ENCODE measurements at regions not wholly inside any gene's neighbourhood (a gene's known extent, or its start where the extent isn't known, plus 50 kb on each side); places are given as distances from the start of the nearest gene placed in this dataset.

DNA sequence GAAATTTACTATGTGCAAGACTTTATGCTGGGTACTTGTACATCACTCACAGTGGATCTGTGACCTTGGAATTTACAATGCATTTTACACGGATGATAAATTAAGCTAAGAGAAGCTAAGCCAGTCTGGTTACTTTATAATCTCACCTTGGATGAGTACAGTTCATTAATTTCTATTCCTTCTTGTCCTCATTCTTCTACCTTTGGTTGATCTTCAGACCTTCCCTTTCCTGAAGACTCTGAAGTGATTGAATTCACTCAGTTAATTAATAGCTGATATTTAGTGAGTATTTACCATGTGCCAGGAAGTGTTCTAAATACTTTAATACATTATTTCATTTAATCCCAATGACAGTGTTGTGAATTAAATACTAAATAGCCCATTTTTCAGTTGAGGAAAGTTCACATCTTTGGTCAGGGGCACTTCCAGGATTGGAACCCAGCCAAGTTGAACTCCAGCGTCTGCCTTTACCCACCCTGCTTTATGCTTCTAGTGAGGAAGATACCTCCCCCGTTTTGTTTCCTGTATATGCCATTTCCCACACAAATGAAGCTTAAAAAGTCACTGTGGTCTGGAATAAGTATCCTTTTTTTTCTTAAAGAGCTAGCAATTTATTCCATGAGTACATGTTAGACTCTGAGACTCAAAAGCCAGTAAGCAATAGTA, 146.6 kb downstream of the TLR5 start:
- DNase-seq (ENCODE audit: low spot score), result no peak

GRCh38 chr1:223000632-223001031, 142.4 kb downstream of the TLR5 start:
- DNase-seq (ENCODE audit: low spot score), result no peak

DNA sequence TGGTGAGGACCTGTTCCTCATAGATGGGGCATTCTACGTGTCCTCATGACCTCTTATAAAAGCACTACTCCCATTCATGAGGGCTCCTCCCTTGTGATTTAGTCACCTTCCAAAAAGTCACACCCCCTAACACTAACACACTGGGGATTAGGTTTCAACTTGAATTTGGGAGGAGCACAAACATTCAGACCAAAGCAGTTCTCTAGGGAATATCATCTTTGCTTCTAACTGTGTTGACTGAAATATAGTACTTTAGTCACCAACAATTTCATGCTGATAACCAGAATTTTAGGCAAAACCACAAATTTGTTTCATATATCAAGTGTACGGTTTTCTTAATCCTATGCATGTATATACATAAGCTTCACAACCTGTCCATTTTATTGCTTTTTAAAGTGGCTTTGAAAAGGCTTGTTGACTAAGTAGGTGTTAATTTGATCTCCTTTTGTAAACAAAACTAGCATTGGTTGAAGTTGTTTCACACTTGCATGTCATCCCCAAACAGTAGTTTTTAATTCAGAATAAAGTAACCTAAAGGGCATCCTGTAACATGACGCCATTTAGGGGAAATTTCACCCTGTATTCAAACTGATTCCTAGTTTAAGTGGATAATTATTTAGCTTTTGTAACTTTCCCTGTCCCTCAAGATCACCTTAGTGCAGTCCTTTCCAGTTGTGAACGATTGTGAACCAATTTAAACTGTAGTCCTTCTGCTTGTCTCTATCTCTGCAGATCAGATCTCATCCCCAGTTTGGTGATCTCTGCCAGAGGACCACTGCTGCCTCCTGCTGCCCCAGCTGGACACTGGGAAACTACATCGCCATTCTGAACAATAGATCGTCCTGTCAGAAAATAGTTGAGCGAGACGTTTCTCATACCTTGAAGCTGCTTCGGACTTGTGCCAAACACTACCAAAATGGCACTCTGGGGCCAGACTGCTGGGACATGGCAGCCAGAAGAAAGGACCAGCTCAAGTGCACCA, 141.1 kb downstream of the TLR5 start:
- no peak for DNase-seq (ENCODE audit: low spot score)

GRCh38 chr1:223003549-223003948, 139.5 kb downstream of the TLR5 start:
- no peak for DNase-seq (ENCODE audit: low spot score)

- DNase-seq (ENCODE audit: low spot score), result no peak
These were observed 136.7 kb downstream of the TLR5 start for GRCh38 chr1:223006371-223006770.

GRCh38 chr1:223006917-223007648, 136.0 kb downstream of the TLR5 start:
- DNase-seq (ENCODE audit: low spot score), result no peak

- no peak for DNase-seq (ENCODE audit: low spot score)
These were observed 135.1 kb downstream of the TLR5 start for GRCh38 chr1:223007935-223008334.

DNA sequence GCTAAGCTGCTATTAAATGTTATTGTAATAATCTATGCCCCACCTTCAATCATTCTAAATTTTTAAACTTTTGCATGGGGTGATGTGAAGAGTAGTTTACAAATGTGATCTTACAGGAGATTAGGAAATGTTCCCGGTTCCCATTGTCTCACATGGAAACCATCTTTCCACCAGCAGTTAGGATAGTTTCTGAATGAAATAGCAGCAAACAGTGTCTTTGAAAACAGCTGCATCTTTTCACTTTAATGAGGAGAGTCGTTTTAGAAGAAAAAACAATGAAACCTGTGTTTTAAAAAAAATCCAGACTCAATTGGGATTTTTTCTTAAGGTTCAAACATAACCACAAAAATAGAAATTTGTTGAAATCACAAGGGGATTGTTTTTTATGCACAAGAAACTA, 134.2 kb downstream of the TLR5 start:
- no peak for DNase-seq (ENCODE audit: low spot score)

GRCh38 chr1:223009406-223009805, 133.6 kb downstream of the TLR5 start:
- DNase-seq (ENCODE audit: low spot score), result no peak

DNA sequence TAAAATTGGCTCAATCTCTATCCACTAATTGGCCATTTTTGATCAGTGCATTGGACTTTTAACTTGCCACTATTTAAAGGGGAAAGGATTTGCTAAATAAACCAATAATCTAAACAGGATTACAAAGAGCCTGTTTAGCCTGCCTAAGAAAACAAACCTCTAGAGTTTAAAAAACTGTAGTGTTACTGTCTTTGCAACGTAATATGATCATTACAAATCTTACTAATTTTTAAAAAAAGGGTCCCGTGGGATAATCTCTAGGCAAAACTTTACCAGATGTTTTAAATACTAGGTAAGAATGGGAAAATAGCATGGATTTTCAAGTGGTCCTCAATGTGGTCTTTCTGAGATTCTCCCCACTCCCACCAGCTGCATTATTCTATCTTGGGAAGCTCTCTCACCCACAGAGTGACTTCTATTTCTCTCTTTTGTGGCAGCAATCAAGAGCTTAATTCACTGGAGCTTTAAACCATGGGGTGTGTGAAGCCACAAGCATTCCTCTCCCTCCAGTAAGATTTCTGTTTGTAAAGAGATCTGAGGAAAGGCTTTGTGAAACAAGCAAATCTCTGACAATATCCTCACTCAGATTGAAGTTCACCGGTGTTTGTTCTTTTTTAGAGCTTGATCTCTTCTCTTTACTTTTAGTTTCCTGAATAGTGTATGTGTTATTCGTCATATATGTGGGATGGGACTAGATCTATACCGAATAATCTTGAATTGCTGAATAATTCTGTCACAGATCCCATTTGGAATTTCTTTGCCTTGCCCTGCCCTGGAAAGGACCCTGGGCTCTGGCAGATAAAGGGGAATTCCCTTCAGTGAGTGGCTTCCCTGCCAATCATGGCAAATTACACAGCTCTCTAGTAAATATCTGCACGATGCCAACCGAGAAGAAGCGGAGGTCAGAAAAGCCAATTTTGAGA, 132.2 kb downstream of the TLR5 start:
- DNase-seq (ENCODE audit: low spot score), result no peak

DNA sequence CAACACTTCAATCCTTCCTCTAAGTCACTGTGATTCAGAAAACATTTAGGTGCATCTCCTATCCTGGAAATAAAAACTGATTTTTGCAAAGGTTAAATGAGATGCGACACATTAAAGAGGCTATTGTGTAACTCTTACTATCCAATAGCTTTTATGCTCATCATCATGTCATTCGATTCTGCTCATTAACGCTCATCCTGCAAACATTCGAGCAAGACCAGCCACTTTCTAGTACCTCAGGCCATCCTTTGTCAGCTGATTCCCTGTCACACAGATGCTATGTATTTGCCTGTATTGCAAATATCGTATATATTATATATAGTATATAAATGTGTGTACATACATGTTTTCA, 131.6 kb downstream of the TLR5 start:
- no peak for DNase-seq (ENCODE audit: low spot score)

DNA sequence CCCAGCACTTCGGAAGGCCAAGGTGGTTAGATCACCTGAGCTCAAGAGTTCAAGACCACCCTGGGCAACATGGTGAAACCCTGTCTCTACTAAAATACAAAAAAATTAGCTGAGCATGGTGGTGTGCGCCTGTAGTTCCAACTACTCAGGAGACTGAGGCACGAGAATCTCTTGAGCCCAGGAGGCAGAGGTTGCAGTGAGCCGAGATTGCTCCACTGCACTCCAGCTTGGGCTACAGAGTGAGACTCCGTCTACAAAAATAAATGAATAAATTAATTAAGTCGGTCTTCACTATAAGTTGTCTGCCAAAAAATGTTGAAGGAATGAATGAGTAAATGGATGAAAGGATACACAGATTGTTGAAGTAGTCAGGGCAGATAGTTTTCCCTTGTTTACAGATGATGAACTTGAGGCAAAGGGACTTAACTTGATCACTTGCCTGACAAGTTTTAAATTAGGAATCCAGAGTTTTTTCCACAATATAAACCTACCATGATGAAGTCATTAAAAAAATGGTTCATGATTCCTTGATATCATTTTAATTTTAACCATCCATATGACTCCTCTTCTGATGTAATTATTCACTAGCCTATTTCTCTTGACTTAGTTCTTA, 130.8 kb downstream of the TLR5 start:
- DNase-seq (ENCODE audit: low spot score), result no peak

DNA sequence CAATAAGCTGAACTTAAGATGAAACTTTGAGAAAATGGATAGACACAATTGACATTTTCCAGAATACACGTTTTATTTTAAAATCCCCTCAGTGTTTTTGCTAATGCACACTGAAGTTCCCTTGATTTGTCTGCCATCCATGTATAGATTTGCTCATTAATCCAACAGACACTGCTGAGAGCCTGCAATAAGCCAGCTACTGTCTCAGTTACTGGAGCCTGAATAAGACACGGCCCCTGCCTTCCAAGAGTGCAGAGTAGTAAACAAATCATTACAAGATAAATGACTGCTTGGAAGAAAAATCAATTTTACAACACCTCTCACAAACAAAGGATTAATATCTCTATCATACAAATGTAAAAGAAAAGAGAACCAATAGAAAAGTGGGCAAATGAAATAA, 130.1 kb downstream of the TLR5 start:
- no peak for DNase-seq (ENCODE audit: low spot score)

GRCh38 chr1:223014142-223014873, 128.7 kb downstream of the TLR5 start:
- no peak for DNase-seq (ENCODE audit: low spot score)

DNA sequence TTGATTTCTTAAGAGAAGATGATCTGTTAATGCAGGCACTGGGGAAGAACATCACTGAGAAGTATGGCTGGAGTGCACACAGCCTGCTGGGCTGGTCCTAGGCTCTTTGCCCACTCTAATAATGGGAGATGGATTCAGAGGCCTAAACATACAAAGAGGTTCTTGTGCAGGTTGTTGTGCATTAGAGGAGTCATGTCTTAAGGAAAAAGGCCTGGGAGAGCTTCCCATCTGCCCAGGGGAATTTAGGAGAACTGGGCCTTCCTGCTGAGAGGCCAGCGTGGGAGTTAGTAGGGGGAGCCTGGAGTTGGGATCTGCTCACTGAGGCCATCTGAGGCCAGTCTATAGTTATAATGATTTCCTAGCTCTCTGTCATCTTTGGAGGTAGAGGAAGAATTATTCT, 126.7 kb downstream of the TLR5 start:
- no peak for DNase-seq (ENCODE audit: low spot score)

DNA sequence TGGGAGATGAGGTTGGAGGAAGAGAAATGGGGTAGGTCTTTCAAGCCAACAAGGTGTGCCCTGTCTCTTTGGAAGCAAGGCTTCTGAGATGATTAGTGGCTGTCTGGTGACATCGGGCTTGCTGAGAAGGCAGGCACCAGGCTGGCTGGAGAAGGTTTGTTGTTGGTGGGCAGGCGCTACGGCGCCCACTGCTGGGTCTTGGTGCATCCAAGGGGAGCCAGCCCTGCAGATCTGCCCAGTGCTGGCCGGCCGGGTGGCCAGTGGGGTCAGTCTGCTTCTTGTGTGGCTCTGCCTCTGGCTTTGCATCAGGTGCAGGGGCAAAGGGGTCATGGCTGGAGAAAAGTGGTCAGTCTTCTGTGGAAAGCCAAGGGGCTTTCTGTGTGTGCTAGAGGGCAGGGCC, 126.2 kb downstream of the TLR5 start:
- no peak for DNase-seq (ENCODE audit: low spot score)

GRCh38 chr1:223017291-223017690, 125.8 kb downstream of the TLR5 start:
- no peak for DNase-seq (ENCODE audit: low spot score)

- no peak for DNase-seq (ENCODE audit: low spot score)
These were observed 124.5 kb downstream of the TLR5 start for GRCh38 chr1:223018534-223018933.

DNA sequence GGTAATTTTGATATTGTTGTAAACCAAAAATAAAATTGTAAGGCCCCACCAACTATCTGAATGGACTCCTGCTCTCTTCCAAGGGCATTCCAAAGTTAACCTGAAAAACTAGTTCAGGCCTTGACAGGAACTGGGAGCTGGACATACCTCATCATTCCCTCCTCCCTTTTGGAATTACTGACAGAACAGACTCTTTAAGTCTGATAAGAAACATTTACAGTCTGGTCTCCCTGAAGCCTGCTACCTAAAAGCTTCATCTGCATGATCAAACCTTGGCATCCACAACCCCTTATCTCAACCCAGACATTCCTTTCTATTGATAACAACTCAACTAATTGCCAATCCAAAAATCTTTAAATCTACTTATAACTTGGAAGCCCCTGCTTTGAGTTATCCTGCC, 123.8 kb downstream of the TLR5 start:
- DNase-seq (ENCODE audit: low spot score), result no peak

DNA sequence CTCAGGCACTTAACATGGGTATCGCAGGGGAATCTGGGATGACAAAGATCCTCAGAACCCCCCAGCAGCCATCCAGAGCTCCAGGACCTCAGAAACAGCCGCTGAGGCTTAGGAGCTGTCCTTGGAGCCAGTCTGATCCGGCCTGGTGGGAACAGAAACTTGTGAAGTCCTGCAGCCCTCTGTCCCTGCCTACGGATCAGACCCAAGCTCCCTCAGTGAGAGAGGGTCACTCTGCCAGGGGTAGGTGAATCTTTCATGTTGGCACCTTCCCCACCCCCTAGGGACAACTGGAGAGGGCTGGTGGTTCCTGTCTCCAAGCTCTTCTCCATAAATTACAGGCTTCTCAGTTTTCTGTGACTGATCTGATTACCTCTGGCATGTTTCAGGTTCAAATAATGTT, 122.3 kb downstream of the TLR5 start:
- DNase-seq (ENCODE audit: low spot score), result no peak
